HepG2 (cell line): ENCODE measurements at regions not wholly inside any gene's neighbourhood (a gene's known extent, or its start where the extent isn't known, plus 50 kb on each side); places are given as distances from the start of the nearest gene placed in this dataset.

Source experiments
- AKAP8 ChIP-seq: sonication (generic); formaldehyde crosslinking; IDR thresholded peaks from 2 replicates; pipeline ENCODE4 v1.5.1; 2020; ENCODE audit warnings: mild to moderate bottlenecking, missing genetic modification reagents
- DPF2 ChIP-seq: sonication (generic); formaldehyde crosslinking; IDR thresholded peaks from 2 replicates; pipeline ENCODE4 v1.4.0; 2020; ENCODE audit warnings: mild to moderate bottlenecking, low read depth, missing genetic modification reagents, borderline replicate concordance
- FOXP4 ChIP-seq: sonication (generic); formaldehyde crosslinking; IDR thresholded peaks from 2 replicates; pipeline ENCODE4 v1.4.0; 2020; ENCODE audit warnings: missing genetic modification reagents
- NFE2 ChIP-seq: sonication (generic); formaldehyde crosslinking; IDR thresholded peaks from 2 replicates; pipeline ENCODE4 v1.4.0; 2020; ENCODE audit warnings: missing genetic modification reagents
- NPAS2 ChIP-seq: sonication (generic); formaldehyde crosslinking; IDR thresholded peaks from 2 replicates; pipeline ENCODE4 v1.8.0; 2022; ENCODE audit warnings: mild to moderate bottlenecking, missing genetic modification reagents, borderline replicate concordance
- POGK ChIP-seq: sonication (generic); formaldehyde crosslinking; conservative IDR thresholded peaks from 2 replicates; pipeline ENCODE4 v1.8.0; 2022; ENCODE audit warnings: mild to moderate bottlenecking, moderate library complexity, missing genetic modification reagents
- REL ChIP-seq: sonication (generic); formaldehyde crosslinking; conservative IDR thresholded peaks from 2 replicates; pipeline ENCODE4 v1.8.0; 2022; ENCODE audit warnings: mild to moderate bottlenecking, missing genetic modification reagents, moderate library complexity
- RFXANK ChIP-seq: IDR thresholded peaks from 2 replicates; pipeline ENCODE4 v1.6.1; 2016
- SP2 ChIP-seq: sonication (generic); formaldehyde crosslinking; IDR thresholded peaks from 2 replicates; pipeline ENCODE4 v1.5.1; 2020; ENCODE audit warnings: mild to moderate bottlenecking, missing genetic modification reagents
- TARDBP ChIP-seq: sonication (generic); formaldehyde crosslinking; IDR thresholded peaks from 2 replicates; pipeline ENCODE4 v1.8.0; 2022; ENCODE audit warnings: mild to moderate bottlenecking, missing genetic modification reagents
- USF2 ChIP-seq, 2 experiments: sonication (generic) in 1 of 2; formaldehyde crosslinking in 1 of 2; IDR thresholded peaks; 2 replicates each; pipeline versions ENCODE4 v1.5.1 to v1.6.1; 2011 to 2020; ENCODE audit warnings: borderline replicate concordance in 1 of 2, low read depth in 1 of 2, low read length in 1 of 2, mild to moderate bottlenecking in 1 of 2, missing genetic modification reagents in 1 of 2, moderate library complexity in 1 of 2
- ZC3H4 ChIP-seq: sonication (generic); formaldehyde crosslinking; IDR thresholded peaks from 2 replicates; pipeline ENCODE4 v1.4.0; 2020; ENCODE audit warnings: missing genetic modification reagents, borderline replicate concordance
- ZMAT5 ChIP-seq: sonication (generic); formaldehyde crosslinking; IDR thresholded peaks from 2 replicates; pipeline ENCODE4 v1.5.0; 2020; ENCODE audit warnings: mild to moderate bottlenecking, low read depth, missing genetic modification reagents, borderline replicate concordance
- ZNF17 ChIP-seq: sonication (generic); formaldehyde crosslinking; IDR thresholded peaks from 2 replicates; pipeline ENCODE4 v1.5.0; 2020; ENCODE audit warnings: mild to moderate bottlenecking, missing genetic modification reagents
- ZNF326 ChIP-seq: sonication (generic); formaldehyde crosslinking; IDR thresholded peaks from 2 replicates; pipeline ENCODE4 v1.4.0; 2020; ENCODE audit warnings: missing genetic modification reagents, borderline replicate concordance
- ZNF570 ChIP-seq: sonication (generic); formaldehyde crosslinking; IDR thresholded peaks from 2 replicates; pipeline ENCODE4 v1.4.0; 2020; ENCODE audit warnings: mild to moderate bottlenecking, missing genetic modification reagents, borderline replicate concordance
- ZSCAN12 ChIP-seq: sonication (generic); formaldehyde crosslinking; IDR thresholded peaks from 2 replicates; pipeline ENCODE4 v1.9.0; 2021; ENCODE audit warnings: mild to moderate bottlenecking, missing genetic modification reagents
- ZSCAN5A ChIP-seq: sonication (generic); formaldehyde crosslinking; IDR thresholded peaks from 2 replicates; pipeline ENCODE4 v1.8.0; 2022; ENCODE audit warnings: mild to moderate bottlenecking, missing genetic modification reagents, borderline replicate concordance

GRCh38 chr16:21501869-21502667, 97.3 kb upstream of the METTL9 start (continued):
- TF ChIP-seq FOXP4 (CRISPR knock-in tag) = peak; percentile 65
- no peak for TF ChIP-seq ZNF17 (CRISPR knock-in tag)
- TF ChIP-seq USF2 (IDR thresholded peaks at IDR 0.05; ENCODE audit: low read depth, low read length) = no peak
- no peak; the same call in 1 of the 2 replicates for TF ChIP-seq USF2 (CRISPR knock-in tag; IDR thresholded peaks at IDR 0.05; ENCODE audit: borderline replicate concordance)
- TF ChIP-seq ZMAT5 = no peak
- TF ChIP-seq NPAS2 = no peak
- peak; percentile 70; the same call in 1 of the 2 replicates for TF ChIP-seq NFE2 (CRISPR knock-in tag)
- 0 out of 2 replicates have a peak, but pooled peaks have one; percentile 60 for TF ChIP-seq ZSCAN5A (CRISPR knock-in tag)
- peak; percentile 37; the same call in 1 of the 2 replicates for TF ChIP-seq SP2
- peak; percentile 82; the same call in 1 of the 2 replicates for TF ChIP-seq ZC3H4 (CRISPR knock-in tag)
- TF ChIP-seq RFXANK (CRISPR knock-in tag) = peak; percentile 88; the same call in 1 of the 2 replicates
- TF ChIP-seq ZNF326 = peak; percentile 95
- peak; percentile 92 for TF ChIP-seq POGK (CRISPR knock-in tag)
- TF ChIP-seq ZSCAN12 (CRISPR knock-in tag) = peak; percentile 96
- peak; percentile 92 for TF ChIP-seq TARDBP
- no peak for TF ChIP-seq ZNF570
- TF ChIP-seq DPF2 (CRISPR knock-in tag) = no peak
- peak; percentile 94 for TF ChIP-seq REL
- TF ChIP-seq AKAP8 (CRISPR knock-in tag) = peak; percentile 100
